ENCODE measurements at regions not wholly inside any gene's neighbourhood (a gene's known extent, or its start where the extent isn't known, plus 50 kb on each side); places are given as distances from the start of the nearest gene placed in this dataset.

DNA sequence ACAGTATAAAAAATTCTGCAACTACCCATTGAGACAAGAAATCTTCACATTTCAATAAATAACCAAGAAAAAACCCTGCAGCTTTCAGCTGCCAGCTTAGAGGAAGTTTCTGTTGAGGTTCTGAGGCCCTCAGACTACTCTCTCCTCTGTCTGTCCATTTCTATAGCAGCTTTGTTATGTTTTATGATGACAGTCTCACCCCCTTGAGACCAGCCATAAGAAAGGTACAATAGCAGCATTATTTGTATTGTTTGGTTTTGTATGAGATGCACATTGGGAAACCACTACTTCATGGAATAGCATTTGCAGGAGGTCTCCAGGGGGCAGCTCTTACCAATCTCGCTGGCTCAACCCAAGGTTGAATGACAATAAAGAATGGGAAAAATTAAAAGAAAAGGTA lies 334.6 kb upstream of the VRK2 start:
- H3K27me3 ChIP-seq (ENCODE audit: low read length): no peaks in the 10 kb centered on the region
- no peaks in the 10 kb centered on the region for H3K4me1 ChIP-seq (ENCODE audit: low read length)
- no peak overlapping the region for H3K27ac ChIP-seq (ENCODE audit: low read length)
- H3K9ac ChIP-seq (ENCODE audit: low read length): no peak overlapping the region
- no peaks in the 10 kb centered on the region for H3K79me2 ChIP-seq (ENCODE audit: low read length)
- H3K9me2 ChIP-seq (replicated peaks; ENCODE audit: insufficient read depth, low read length): no peaks in the 10 kb centered on the region
- no peaks in the 10 kb centered on the region for H4K20me1 ChIP-seq (ENCODE audit: insufficient read depth, low read depth, low read length)
- DNase-seq: no peak
- no peaks in the 10 kb centered on the region for H3K36me3 ChIP-seq (ENCODE audit: insufficient read depth, low read length)
- no peak overlapping the region for H2AFZ ChIP-seq (ENCODE audit: low read length)
- H3K4me2 ChIP-seq (ENCODE audit: low read depth, low read length, poor library complexity, severe bottlenecking): no peak overlapping the region
- H3K9me3 ChIP-seq (ENCODE audit: low read length): no peaks in the 10 kb centered on the region
- no peak overlapping the region for H3K4me3 ChIP-seq (ENCODE audit: low read length)

DNA sequence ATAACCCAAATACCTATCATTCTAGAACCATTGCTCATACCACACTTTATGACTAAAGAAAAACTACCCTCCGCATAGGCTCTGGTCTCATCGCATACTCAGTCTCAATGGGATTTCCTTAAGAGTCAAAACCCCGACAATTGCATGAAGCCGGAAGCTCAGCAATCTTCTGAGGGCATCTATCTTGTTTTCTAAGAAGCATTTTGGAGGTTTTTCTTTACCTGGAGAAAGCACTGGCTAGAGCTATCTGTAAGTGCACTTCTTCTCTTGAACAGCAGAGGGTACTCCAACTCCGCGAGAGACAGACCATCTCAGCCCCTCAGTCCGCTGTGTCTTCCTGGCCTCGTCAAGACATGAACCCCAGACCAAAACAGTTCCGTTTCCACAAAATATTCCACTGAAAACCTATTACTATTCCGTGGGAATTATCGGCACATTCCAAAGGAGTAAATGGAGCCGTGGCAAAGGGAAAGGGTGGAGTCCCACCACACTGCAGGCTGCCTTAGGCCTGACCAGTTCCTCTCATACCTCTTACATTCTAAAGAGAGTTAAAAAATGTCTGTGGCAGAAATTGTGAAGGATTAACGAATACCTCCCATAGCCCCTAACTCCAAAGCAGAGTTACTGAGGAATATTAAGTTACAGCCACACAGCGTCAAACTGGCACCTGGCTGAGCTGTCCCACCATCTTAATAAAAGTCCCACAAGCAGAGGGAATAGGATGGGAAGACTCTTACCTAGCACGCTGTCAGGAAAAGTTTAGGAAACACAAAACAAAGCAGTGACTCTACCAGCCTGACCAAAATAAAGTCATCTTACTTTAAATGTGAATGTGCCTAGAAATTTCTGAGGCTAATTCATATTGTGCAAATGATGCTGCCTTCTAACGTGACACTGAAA lies 325.6 kb upstream of the VRK2 start:
- no peak overlapping the region for H3K27ac ChIP-seq (ENCODE audit: low read length)
- no peaks in the 10 kb centered on the region for H3K36me3 ChIP-seq (ENCODE audit: insufficient read depth, low read length)

DNA sequence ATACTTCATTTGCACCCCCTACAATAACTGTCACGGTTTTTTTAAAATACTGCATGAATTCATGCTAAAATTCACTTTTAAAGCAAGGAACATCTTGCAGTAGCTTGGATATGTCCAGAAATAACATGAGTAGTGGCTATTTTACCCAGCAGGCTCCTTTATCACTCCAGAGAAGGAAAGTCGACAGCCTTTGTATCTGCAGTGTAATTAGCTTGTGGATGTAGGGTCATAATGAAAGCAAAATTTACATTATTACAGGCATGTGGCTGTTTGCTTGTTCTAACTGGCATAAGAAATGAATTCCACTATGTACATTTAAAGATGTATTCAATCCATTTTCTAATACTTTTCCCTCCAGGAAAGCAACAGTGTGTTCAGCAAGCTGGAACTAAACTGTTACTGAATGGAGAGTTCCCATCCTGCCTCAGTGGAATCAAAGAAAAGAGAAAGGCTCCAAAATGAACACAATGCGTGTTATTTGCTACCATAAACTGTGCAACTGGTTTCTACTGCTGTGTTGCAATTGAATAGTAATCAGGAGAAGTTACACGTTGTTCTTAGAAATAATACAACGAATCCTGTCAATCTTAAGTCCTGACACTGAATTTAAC lies 321.2 kb upstream of the VRK2 start:
- Histone ChIP-seq H3K4me2 (ENCODE audit: low read depth, low read length, poor library complexity, severe bottlenecking) (no peak overlapping the region), H3K4me1 (ENCODE audit: low read length) (no peaks in the 10 kb centered on the region), H3K4me3 (ENCODE audit: low read length) (no peak overlapping the region), H3K9ac (ENCODE audit: low read length) (no peak overlapping the region), H4K20me1 (ENCODE audit: insufficient read depth, low read depth, low read length) (no peaks in the 10 kb centered on the region), H3K27me3 (ENCODE audit: low read length) (no peaks in the 10 kb centered on the region), H3K36me3 (ENCODE audit: insufficient read depth, low read length) (no peaks in the 10 kb centered on the region), H3K9me3 (ENCODE audit: low read length) (no peaks in the 10 kb centered on the region), H3K9me2 (replicated peaks; ENCODE audit: insufficient read depth, low read length) (no peaks in the 10 kb centered on the region), H2AFZ (ENCODE audit: low read length) (peak overlapping the region; percentile 35; the same call in 1 of the 2 replicates), H3K79me2 (ENCODE audit: low read length) (no peaks in the 10 kb centered on the region), H3K27ac (ENCODE audit: low read length) (no peak overlapping the region)
- no peak for DNase-seq

More for the DNA sequence above, 325.6 kb upstream of the VRK2 start:
- Histone ChIP-seq H4K20me1 (ENCODE audit: insufficient read depth, low read depth, low read length) (no peaks in the 10 kb centered on the region), H3K79me2 (ENCODE audit: low read length) (no peaks in the 10 kb centered on the region), H3K9ac (ENCODE audit: low read length) (no peak overlapping the region), H3K4me3 (ENCODE audit: low read length) (no peak overlapping the region), H3K4me2 (ENCODE audit: low read depth, low read length, poor library complexity, severe bottlenecking) (no peak overlapping the region), H2AFZ (ENCODE audit: low read length) (no peak overlapping the region), H3K4me1 (ENCODE audit: low read length) (no peaks in the 10 kb centered on the region), H3K9me3 (ENCODE audit: low read length) (no peaks in the 10 kb centered on the region), H3K27me3 (ENCODE audit: low read length) (no peaks in the 10 kb centered on the region), H3K9me2 (replicated peaks; ENCODE audit: insufficient read depth, low read length) (no peaks in the 10 kb centered on the region)
- peak; percentile 81 for DNase-seq

DNA sequence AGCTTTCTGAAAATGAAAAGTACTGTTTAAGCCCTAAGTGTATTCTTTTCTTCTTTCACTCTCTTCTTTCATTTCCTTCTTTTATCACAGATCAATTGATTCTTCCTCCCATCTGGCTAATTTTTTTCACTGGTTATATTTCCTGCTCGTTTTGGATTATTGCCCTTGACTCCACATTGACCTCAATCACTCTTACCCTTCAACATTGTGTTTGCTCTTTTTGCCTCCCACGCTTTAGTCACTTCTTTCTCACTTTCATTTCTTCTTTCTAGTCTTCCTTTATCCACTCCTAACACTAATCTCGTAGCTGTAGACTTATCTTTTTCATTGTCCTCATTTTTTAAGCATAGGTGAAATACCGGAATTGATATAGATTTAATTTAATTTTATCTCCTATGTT lies 320.3 kb upstream of the VRK2 start:
- H3K27me3 ChIP-seq (ENCODE audit: low read length): no peaks in the 10 kb centered on the region
- no peak overlapping the region for H3K9ac ChIP-seq (ENCODE audit: low read length)
- H3K4me3 ChIP-seq (ENCODE audit: low read length): no peak overlapping the region
- no peaks in the 10 kb centered on the region for H3K79me2 ChIP-seq (ENCODE audit: low read length)
- H4K20me1 ChIP-seq (ENCODE audit: insufficient read depth, low read depth, low read length): no peaks in the 10 kb centered on the region
- no peak overlapping the region for H2AFZ ChIP-seq (ENCODE audit: low read length)
- no peaks in the 10 kb centered on the region for H3K9me3 ChIP-seq (ENCODE audit: low read length)
- H3K4me1 ChIP-seq (ENCODE audit: low read length): no peaks in the 10 kb centered on the region
- no peaks in the 10 kb centered on the region for H3K36me3 ChIP-seq (ENCODE audit: insufficient read depth, low read length)
- DNase-seq: no peak
- no peak overlapping the region for H3K4me2 ChIP-seq (ENCODE audit: low read depth, low read length, poor library complexity, severe bottlenecking)
- no peaks in the 10 kb centered on the region for H3K9me2 ChIP-seq (replicated peaks; ENCODE audit: insufficient read depth, low read length)
- H3K27ac ChIP-seq (ENCODE audit: low read length): no peak overlapping the region

DNA sequence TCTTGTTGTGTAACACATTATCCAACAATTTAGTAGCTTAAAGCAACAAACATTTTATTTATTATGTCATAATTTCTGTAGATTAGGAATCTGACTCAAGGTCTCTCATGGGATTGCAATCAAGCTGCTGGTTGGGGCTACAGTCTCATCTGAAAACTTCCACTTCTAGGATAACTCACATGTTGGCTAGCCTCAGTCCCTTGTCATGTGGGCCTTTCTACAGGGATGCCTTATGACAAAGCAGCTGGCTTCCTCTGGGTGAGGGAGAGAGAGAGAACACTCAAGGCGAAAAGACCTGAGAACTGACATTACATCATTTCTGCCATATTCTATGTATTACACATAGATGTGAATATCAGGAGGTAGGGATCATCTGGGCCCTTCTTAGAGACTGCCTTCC lies 317.9 kb upstream of the VRK2 start:
- Histone ChIP-seq H3K36me3 (ENCODE audit: insufficient read depth, low read length) (no peaks in the 10 kb centered on the region), H3K4me2 (ENCODE audit: low read depth, low read length, poor library complexity, severe bottlenecking) (no peak overlapping the region), H3K79me2 (ENCODE audit: low read length) (no peaks in the 10 kb centered on the region), H3K27me3 (ENCODE audit: low read length) (no peaks in the 10 kb centered on the region), H3K27ac (ENCODE audit: low read length) (no peak overlapping the region), H3K9ac (ENCODE audit: low read length) (no peak overlapping the region), H3K4me3 (ENCODE audit: low read length) (no peak overlapping the region), H4K20me1 (ENCODE audit: insufficient read depth, low read depth, low read length) (no peaks in the 10 kb centered on the region), H3K4me1 (ENCODE audit: low read length) (no peaks in the 10 kb centered on the region), H2AFZ (ENCODE audit: low read length) (no peak overlapping the region), H3K9me3 (ENCODE audit: low read length) (no peaks in the 10 kb centered on the region), H3K9me2 (replicated peaks; ENCODE audit: insufficient read depth, low read length) (no peaks in the 10 kb centered on the region)
- DNase-seq: no peak

DNA sequence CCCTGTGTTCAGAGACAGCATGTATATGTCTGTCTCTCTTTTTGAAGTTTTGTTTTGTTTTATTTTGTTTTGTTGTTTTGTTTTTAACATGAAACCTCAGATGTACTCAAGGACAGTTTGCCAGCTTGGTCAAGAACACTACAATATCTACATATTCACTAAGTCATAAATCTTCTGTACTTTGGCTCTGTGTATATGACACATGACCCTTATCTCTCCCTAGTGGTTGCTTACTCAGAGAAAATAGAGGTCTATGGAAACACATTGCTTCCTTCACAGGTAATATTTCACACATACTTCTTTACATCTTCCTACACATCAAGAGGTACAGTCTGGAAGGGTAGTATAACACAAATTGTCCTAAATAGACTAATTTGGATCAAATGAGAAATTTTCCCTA lies 312.6 kb upstream of the VRK2 start:
- H4K20me1 ChIP-seq (ENCODE audit: insufficient read depth, low read depth, low read length): no peaks in the 10 kb centered on the region
- H3K36me3 ChIP-seq (ENCODE audit: insufficient read depth, low read length): no peaks in the 10 kb centered on the region
- no peaks in the 10 kb centered on the region for H3K9me3 ChIP-seq (ENCODE audit: low read length)
- H3K79me2 ChIP-seq (ENCODE audit: low read length): no peaks in the 10 kb centered on the region
- no peak overlapping the region for H3K9ac ChIP-seq (ENCODE audit: low read length)
- no peak overlapping the region for H3K4me3 ChIP-seq (ENCODE audit: low read length)
- no peak overlapping the region for H3K27ac ChIP-seq (ENCODE audit: low read length)
- no peaks in the 10 kb centered on the region for H3K27me3 ChIP-seq (ENCODE audit: low read length)
- no peak overlapping the region for H2AFZ ChIP-seq (ENCODE audit: low read length)
- H3K4me1 ChIP-seq (ENCODE audit: low read length): no peaks in the 10 kb centered on the region
- H3K9me2 ChIP-seq (replicated peaks; ENCODE audit: insufficient read depth, low read length): no peaks in the 10 kb centered on the region
- no peak for DNase-seq
- no peak overlapping the region for H3K4me2 ChIP-seq (ENCODE audit: low read depth, low read length, poor library complexity, severe bottlenecking)

DNA sequence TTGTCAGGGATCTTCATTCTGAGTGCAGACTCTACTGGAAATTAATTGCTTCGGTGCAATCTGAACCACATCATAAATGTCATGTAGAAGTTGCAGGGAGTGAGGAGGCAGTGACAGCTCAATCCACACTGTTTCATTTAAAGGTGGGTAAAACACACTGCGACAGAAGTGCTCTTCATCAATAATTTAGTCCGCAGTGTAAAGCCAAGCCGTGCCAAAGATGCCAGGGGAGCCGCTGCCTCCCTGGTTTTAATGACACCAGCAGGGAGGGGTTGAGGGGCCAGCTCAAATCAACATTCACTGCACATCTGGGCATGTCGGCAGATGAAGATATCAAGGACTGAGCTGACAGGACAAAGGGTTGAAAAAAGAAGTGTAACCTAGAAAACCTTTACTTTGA lies 305.7 kb upstream of the VRK2 start:
- H3K4me3 ChIP-seq (ENCODE audit: low read length): no peak overlapping the region
- H3K4me2 ChIP-seq (ENCODE audit: low read depth, low read length, poor library complexity, severe bottlenecking): no peak overlapping the region
- no peaks in the 10 kb centered on the region for H3K9me3 ChIP-seq (ENCODE audit: low read length)
- no peak overlapping the region for H3K27ac ChIP-seq (ENCODE audit: low read length)
- H4K20me1 ChIP-seq (ENCODE audit: insufficient read depth, low read depth, low read length): no peaks in the 10 kb centered on the region
- no peak overlapping the region for H2AFZ ChIP-seq (ENCODE audit: low read length)
- DNase-seq: no peak
- no peaks in the 10 kb centered on the region for H3K4me1 ChIP-seq (ENCODE audit: low read length)
- no peaks in the 10 kb centered on the region for H3K27me3 ChIP-seq (ENCODE audit: low read length)
- H3K9me2 ChIP-seq (replicated peaks; ENCODE audit: insufficient read depth, low read length): no peaks in the 10 kb centered on the region
- H3K79me2 ChIP-seq (ENCODE audit: low read length): no peaks in the 10 kb centered on the region
- H3K36me3 ChIP-seq (ENCODE audit: insufficient read depth, low read length): no peaks in the 10 kb centered on the region
- H3K9ac ChIP-seq (ENCODE audit: low read length): no peak overlapping the region

DNA sequence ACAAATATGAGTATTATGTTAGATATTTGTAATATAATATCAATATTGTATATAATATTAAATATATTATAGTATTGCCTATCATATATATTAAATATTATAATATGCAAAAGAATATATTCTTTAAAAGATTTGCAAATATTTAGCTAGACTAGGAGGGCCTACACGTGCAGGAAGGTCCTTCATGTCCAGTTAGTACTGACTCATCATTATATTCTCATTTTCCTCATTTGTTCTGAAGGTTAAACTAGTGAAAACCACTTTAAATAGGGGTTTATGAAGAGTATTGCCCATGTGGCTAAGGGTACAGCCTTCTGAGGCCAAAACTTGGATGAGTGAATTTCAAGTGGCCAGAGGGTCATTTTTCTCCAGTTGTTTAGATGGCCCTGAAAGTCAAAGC lies 293.0 kb upstream of the VRK2 start:
- H3K36me3 ChIP-seq (ENCODE audit: insufficient read depth, low read length): no peaks in the 10 kb centered on the region
- H3K79me2 ChIP-seq (ENCODE audit: low read length): no peaks in the 10 kb centered on the region
- no peaks in the 10 kb centered on the region for H4K20me1 ChIP-seq (ENCODE audit: insufficient read depth, low read depth, low read length)
- H3K27ac ChIP-seq (ENCODE audit: low read length): no peak overlapping the region
- no peaks in the 10 kb centered on the region for H3K9me2 ChIP-seq (replicated peaks; ENCODE audit: insufficient read depth, low read length)
- H3K9ac ChIP-seq (ENCODE audit: low read length): no peak overlapping the region
- DNase-seq: no peak
- H3K4me3 ChIP-seq (ENCODE audit: low read length): no peak overlapping the region
- no peaks in the 10 kb centered on the region for H3K9me3 ChIP-seq (ENCODE audit: low read length)
- peaks cover 4% of the 10 kb centered on the region; the same call in 1 of the 2 replicates for H3K4me1 ChIP-seq (ENCODE audit: low read length)
- no peak overlapping the region for H2AFZ ChIP-seq (ENCODE audit: low read length)
- no peaks in the 10 kb centered on the region for H3K27me3 ChIP-seq (ENCODE audit: low read length)
- no peak overlapping the region for H3K4me2 ChIP-seq (ENCODE audit: low read depth, low read length, poor library complexity, severe bottlenecking)

Data from Karpas-422 (cell line).